PC-9 (cell line): ENCODE measurements at regions not wholly inside any gene's neighbourhood (a gene's known extent, or its start where the extent isn't known, plus 50 kb on each side); places are given as distances from the start of the nearest gene placed in this dataset.

Experiments used
- EZH2 ChIP-seq: fragments of 200-600 bp; sonication (generic); IDR thresholded peaks from 2 replicates; pipeline ENCODE4 v1.8.0; 2017; ENCODE audit warnings: antibody characterized with exemption, low read depth
- TF ChIP-seq, protein P1 (sequence below): fragments of 200-600 bp; sonication (generic); conservative IDR thresholded peaks from 2 replicates; pipeline ENCODE4 v1.6.1; 2017; ENCODE audit warnings: mixed run types, antibody characterized with exemption, mild to moderate bottlenecking, moderate library complexity

DNA sequence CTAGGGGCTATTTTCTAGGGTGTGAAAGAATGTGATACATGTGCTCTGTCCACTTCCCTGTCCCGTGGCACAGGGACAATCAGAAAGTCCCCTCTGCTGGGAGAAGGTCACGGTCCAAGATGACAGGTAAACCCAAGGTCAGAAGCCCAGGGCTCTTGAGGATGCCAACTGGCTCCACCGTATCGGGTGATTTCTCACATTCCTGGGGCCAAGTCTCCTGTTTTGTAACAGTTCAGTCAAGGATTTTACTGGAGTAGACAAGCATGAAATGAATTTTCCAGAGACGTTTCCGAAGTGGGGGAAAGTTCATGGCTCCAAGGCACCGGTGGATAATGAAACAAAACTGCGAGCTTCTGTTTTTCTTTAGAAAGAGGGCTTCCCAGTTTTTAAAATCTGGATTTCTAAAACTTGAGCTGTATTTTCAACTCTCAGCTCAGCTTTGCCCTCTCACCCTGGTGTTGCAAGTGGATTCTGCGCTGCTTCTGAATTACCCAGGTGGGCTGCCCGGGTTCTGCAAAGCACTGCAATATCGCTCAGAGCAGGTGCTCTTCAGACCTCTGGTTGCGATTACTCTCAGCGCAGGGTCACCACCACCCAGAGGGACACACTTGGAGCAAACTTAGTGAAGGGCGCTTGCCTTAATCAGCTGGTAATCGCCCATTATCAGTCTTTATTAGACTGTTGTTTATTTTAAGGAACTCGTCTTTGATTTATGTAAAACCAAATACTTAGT is 64.4 kb upstream of the TMEM170B start:
- TF ChIP-seq, protein P1, sequence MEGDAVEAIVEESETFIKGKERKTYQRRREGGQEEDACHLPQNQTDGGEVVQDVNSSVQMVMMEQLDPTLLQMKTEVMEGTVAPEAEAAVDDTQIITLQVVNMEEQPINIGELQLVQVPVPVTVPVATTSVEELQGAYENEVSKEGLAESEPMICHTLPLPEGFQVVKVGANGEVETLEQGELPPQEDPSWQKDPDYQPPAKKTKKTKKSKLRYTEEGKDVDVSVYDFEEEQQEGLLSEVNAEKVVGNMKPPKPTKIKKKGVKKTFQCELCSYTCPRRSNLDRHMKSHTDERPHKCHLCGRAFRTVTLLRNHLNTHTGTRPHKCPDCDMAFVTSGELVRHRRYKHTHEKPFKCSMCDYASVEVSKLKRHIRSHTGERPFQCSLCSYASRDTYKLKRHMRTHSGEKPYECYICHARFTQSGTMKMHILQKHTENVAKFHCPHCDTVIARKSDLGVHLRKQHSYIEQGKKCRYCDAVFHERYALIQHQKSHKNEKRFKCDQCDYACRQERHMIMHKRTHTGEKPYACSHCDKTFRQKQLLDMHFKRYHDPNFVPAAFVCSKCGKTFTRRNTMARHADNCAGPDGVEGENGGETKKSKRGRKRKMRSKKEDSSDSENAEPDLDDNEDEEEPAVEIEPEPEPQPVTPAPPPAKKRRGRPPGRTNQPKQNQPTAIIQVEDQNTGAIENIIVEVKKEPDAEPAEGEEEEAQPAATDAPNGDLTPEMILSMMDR, result no peak
- TF ChIP-seq EZH2, result no peak
